HEK293 (cell line): ENCODE measurements at regions not wholly inside any gene's neighbourhood (a gene's known extent, or its start where the extent isn't known, plus 50 kb on each side); places are given as distances from the start of the nearest gene placed in this dataset.

Experiments used
- ATF2 ChIP-seq: fragments of 450-650 bp; formaldehyde crosslinking; IDR thresholded peaks from 2 replicates; pipeline ENCODE4 v1.5.1; 2016; ENCODE audit warnings: missing biosample characterization, missing genetic modification characterization, low read depth
- KLF9 ChIP-seq: fragments of 450-650 bp; formaldehyde crosslinking; IDR thresholded peaks from 2 replicates; pipeline ENCODE4 v1.5.1; 2016; ENCODE audit warnings: missing biosample characterization, missing genetic modification characterization, low read depth
- OSR2 ChIP-seq: fragments of 450-650 bp; formaldehyde crosslinking; IDR thresholded peaks from 2 replicates; pipeline ENCODE4 v1.5.1; 2016; ENCODE audit warnings: missing biosample characterization, missing genetic modification characterization
- OVOL3 ChIP-seq: fragments of 450-650 bp; formaldehyde crosslinking; IDR thresholded peaks from 2 replicates; pipeline ENCODE4 v1.5.1; 2016; ENCODE audit warnings: missing biosample characterization, missing genetic modification characterization
- PBX3 ChIP-seq: sonication (generic); formaldehyde crosslinking; IDR thresholded peaks from 2 replicates; pipeline ENCODE4 v1.8.1; 2022; ENCODE audit warnings: mild to moderate bottlenecking, moderate library complexity, missing genetic modification reagents
- PRDM10 ChIP-seq: fragments of 450-650 bp; formaldehyde crosslinking; IDR thresholded peaks from 2 replicates; pipeline ENCODE4 v1.5.1; 2016; ENCODE audit warnings: missing biosample characterization, missing genetic modification characterization
- PRDM4 ChIP-seq: fragments of 450-650 bp; formaldehyde crosslinking; IDR thresholded peaks from 2 replicates; pipeline ENCODE4 v1.5.1; 2017; ENCODE audit warnings: missing biosample characterization, missing genetic modification characterization
- PRDM6 ChIP-seq: fragments of 450-650 bp; formaldehyde crosslinking; IDR thresholded peaks from 2 replicates; pipeline ENCODE4 v1.5.1; 2017; ENCODE audit warnings: missing biosample characterization, missing genetic modification characterization
- SCRT1 ChIP-seq: fragments of 450-650 bp; formaldehyde crosslinking; IDR thresholded peaks from 2 replicates; pipeline ENCODE4 v1.5.1; 2016; ENCODE audit warnings: missing biosample characterization, missing genetic modification characterization, borderline replicate concordance
- WT1 ChIP-seq: fragments of 450-650 bp; formaldehyde crosslinking; IDR thresholded peaks from 2 replicates; pipeline ENCODE4 v1.5.1; 2016; ENCODE audit warnings: missing biosample characterization, missing genetic modification characterization
- ZBTB49 ChIP-seq: fragments of 450-650 bp; formaldehyde crosslinking; IDR thresholded peaks from 2 replicates; pipeline ENCODE4 v1.5.1; 2016; ENCODE audit warnings: missing biosample characterization, missing genetic modification characterization, low read depth
- ZNF133 ChIP-seq: fragments of 450-650 bp; formaldehyde crosslinking; IDR thresholded peaks from 2 replicates; pipeline ENCODE4 v1.5.1; 2016; ENCODE audit warnings: missing biosample characterization, missing genetic modification characterization
- ZNF146 ChIP-seq: fragments of 450-650 bp; formaldehyde crosslinking; IDR thresholded peaks from 2 replicates; pipeline ENCODE4 v1.5.1; 2016; ENCODE audit warnings: missing biosample characterization, missing genetic modification characterization
- ZNF157 ChIP-seq: fragments of 450-650 bp; formaldehyde crosslinking; IDR thresholded peaks from 2 replicates; pipeline ENCODE4 v1.5.1; 2016; ENCODE audit warnings: missing biosample characterization, missing genetic modification characterization
- ZNF184 ChIP-seq: fragments of 450-650 bp; IDR thresholded peaks from 2 replicates; pipeline ENCODE4 v1.5.1; 2018; ENCODE audit warnings: missing biosample characterization, mild to moderate bottlenecking, missing genetic modification characterization
- ZNF2 ChIP-seq: fragments of 450-650 bp; formaldehyde crosslinking; IDR thresholded peaks from 2 replicates; pipeline ENCODE4 v1.5.1; 2016; ENCODE audit warnings: missing biosample characterization, missing genetic modification characterization
- ZNF37A ChIP-seq: fragments of 450-650 bp; IDR thresholded peaks from 2 replicates; pipeline ENCODE4 v1.5.1; 2018; ENCODE audit warnings: missing biosample characterization, missing genetic modification characterization
- ZNF449 ChIP-seq: fragments of 450-650 bp; formaldehyde crosslinking; IDR thresholded peaks from 2 replicates; pipeline ENCODE4 v1.5.1; 2017; ENCODE audit warnings: missing biosample characterization, mild to moderate bottlenecking, missing genetic modification characterization, moderate library complexity
- ZNF473 ChIP-seq: fragments of 450-650 bp; formaldehyde crosslinking; IDR thresholded peaks from 2 replicates; pipeline ENCODE4 v1.5.1; 2017; ENCODE audit warnings: missing biosample characterization, missing genetic modification characterization
- ZNF521 ChIP-seq: fragments of 450-650 bp; formaldehyde crosslinking; IDR thresholded peaks from 2 replicates; pipeline ENCODE4 v1.5.1; 2017; ENCODE audit warnings: missing biosample characterization, mild to moderate bottlenecking, missing genetic modification characterization
- ZNF529 ChIP-seq: fragments of 450-650 bp; formaldehyde crosslinking; IDR thresholded peaks from 2 replicates; pipeline ENCODE4 v1.5.1; 2017; ENCODE audit warnings: missing genetic modification characterization, missing biosample characterization; ENCODE audit not compliant: insufficient replicate concordance
- ZNF670 ChIP-seq: fragments of 450-650 bp; formaldehyde crosslinking; IDR thresholded peaks from 2 replicates; pipeline ENCODE4 v1.5.1; 2016; ENCODE audit warnings: missing biosample characterization, missing genetic modification characterization, low read depth
- ZNF785 ChIP-seq: fragments of 450-650 bp; formaldehyde crosslinking; IDR thresholded peaks from 2 replicates; pipeline ENCODE4 v1.5.1; 2016; ENCODE audit warnings: missing biosample characterization, missing genetic modification characterization
- ZSCAN30 ChIP-seq: fragments of 450-650 bp; IDR thresholded peaks from 2 replicates; pipeline ENCODE4 v1.5.1; 2018; ENCODE audit warnings: missing biosample characterization, mild to moderate bottlenecking, missing genetic modification characterization, moderate library complexity
- ZXDB ChIP-seq: fragments of 450-650 bp; formaldehyde crosslinking; IDR thresholded peaks from 2 replicates; pipeline ENCODE4 v1.5.1; 2016; ENCODE audit warnings: missing biosample characterization, missing genetic modification characterization

GRCh38 chr5:158287643-158288271 is 428.8 kb upstream of the CLINT1 start (continued):
- TF ChIP-seq ZNF133 (peak; percentile 93), ZNF157 (no peak), WT1 (tag by site-specific recombination) (no peak), ZNF449 (tag by site-specific recombination) (no peak), ZNF785 (tag by site-specific recombination) (no peak), SCRT1 (tag by site-specific recombination) (no peak), ZNF184 (0 out of 2 replicates have a peak, but pooled peaks have one; percentile 28), ATF2 (tag by site-specific recombination) (no peak), PRDM4 (tag by site-specific recombination) (0 out of 2 replicates have a peak, but pooled peaks have one; percentile 14), PRDM6 (peak; percentile 78), ZNF521 (tag by site-specific recombination) (no peak), ZNF473 (tag by site-specific recombination) (no peak), ZNF529 (tag by site-specific recombination) (no peak), ZNF2 (tag by site-specific recombination) (no peak), OVOL3 (tag by site-specific recombination) (no peak), KLF9 (tag by site-specific recombination) (no peak), ZXDB (no peak), ZNF37A (tag by site-specific recombination) (no peak), PRDM10 (tag by site-specific recombination) (peak; percentile 63), ZNF146 (tag by site-specific recombination) (no peak), ZBTB49 (tag by site-specific recombination) (no peak), PBX3 (no peak), OSR2 (tag by site-specific recombination) (peak; percentile 83), ZNF670 (tag by site-specific recombination) (no peak), ZSCAN30 (tag by site-specific recombination) (peak; percentile 78; the same call in 1 of the 2 replicates)
